Mammary epithelial cell (primary cell): ENCODE measurements at regions not wholly inside any gene's neighbourhood (a gene's known extent, or its start where the extent isn't known, plus 50 kb on each side); places are given as distances from the start of the nearest gene placed in this dataset.

Source experiments
- EZH2 ChIP-seq: IDR thresholded peaks from 2 replicates; pipeline ENCODE4 v1.6.1; 2012; ENCODE audit warnings: low read length, inconsistent platforms, borderline replicate concordance
- TF ChIP-seq, protein P1 (sequence below), 2 donors: IDR thresholded peaks in 1 of 2; conservative IDR thresholded peaks in 1 of 2; 2 replicates each; pipeline ENCODE4 v1.5.1; 2011 to 2012; ENCODE audit warnings: inconsistent platforms in 2 of 2, low read length in 2 of 2, mild to moderate bottlenecking in 2 of 2, control low read depth in 1 of 2, low read depth in 1 of 2; ENCODE audit not compliant: insufficient read depth in 1 of 2; ENCODE audit errors: extremely low read depth in 1 of 2

DNA sequence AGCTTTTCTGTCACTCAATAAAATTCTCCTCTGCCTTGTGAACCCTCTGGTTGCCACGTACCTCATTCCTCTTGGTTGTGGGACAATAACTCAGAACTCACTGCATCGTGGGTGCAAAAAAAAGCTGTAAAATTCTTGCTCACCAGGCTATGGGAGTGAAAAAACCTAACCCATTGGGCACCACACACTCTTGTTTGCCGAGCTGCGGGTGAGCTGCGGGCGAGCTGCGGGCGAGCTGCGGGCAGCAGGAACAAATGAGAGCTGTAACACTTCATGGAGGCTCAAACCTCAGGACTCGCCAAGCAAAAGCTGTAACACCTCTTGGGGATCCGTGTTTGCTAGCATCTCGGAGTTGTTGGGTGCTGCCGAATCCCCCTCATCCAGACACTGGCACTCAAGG, 641.3 kb upstream of the CHRM3 start:
- TF ChIP-seq, protein P1, sequence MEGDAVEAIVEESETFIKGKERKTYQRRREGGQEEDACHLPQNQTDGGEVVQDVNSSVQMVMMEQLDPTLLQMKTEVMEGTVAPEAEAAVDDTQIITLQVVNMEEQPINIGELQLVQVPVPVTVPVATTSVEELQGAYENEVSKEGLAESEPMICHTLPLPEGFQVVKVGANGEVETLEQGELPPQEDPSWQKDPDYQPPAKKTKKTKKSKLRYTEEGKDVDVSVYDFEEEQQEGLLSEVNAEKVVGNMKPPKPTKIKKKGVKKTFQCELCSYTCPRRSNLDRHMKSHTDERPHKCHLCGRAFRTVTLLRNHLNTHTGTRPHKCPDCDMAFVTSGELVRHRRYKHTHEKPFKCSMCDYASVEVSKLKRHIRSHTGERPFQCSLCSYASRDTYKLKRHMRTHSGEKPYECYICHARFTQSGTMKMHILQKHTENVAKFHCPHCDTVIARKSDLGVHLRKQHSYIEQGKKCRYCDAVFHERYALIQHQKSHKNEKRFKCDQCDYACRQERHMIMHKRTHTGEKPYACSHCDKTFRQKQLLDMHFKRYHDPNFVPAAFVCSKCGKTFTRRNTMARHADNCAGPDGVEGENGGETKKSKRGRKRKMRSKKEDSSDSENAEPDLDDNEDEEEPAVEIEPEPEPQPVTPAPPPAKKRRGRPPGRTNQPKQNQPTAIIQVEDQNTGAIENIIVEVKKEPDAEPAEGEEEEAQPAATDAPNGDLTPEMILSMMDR (conservative IDR thresholded peaks at IDR 0.05 in 1 of 2, IDR thresholded peaks at IDR 0.05 in 1 of 2; ENCODE audit: extremely low read depth in 1 of 2, insufficient read depth in 1 of 2, low read depth in 1 of 2, low read length in 2 of 2) = no peak
- TF ChIP-seq EZH2 = no peak
